ENCODE measurements at regions not wholly inside any gene's neighbourhood (a gene's known extent, or its start where the extent isn't known, plus 50 kb on each side); places are given as distances from the start of the nearest gene placed in this dataset.

DNA sequence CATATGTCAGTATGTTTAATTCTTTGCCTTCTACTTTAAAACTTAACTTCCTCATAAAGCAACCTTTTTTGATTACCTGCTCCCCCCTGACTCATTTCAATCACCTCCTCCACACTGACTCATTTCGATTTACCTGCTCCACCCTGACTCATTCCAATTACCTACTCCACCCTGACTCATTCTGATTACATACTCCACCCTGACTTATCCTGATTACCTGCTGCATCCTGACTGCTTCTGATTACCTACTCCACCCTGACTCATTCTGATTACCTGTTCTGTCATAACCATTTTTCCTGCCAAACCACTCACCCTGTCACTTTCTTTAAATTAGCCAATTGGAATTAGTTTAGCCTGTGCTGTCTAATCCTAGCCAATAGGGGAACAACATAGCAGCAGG lies 263.6 kb downstream of the DDX3Y start:
- DNase-seq = no peak

Measured in NK-92 treated with Interleukin-12 subunit alpha and Interleukin-12 subunit beta, amount 100 ng/mL, for 24 hours (cell line).